HUES64 (cell line): ENCODE measurements at regions not wholly inside any gene's neighbourhood (a gene's known extent, or its start where the extent isn't known, plus 50 kb on each side); places are given as distances from the start of the nearest gene placed in this dataset.

Experiments
- H3K27ac ChIP-seq: 2 replicates; pipeline ENCODE4 v1.7.0; 2013; ENCODE audit warnings: low read depth, low read length, inconsistent platforms
- H3K27me3 ChIP-seq: 2 replicates; pipeline ENCODE4 v1.6.1; 2013; ENCODE audit warnings: mild to moderate bottlenecking, low read length; ENCODE audit not compliant: insufficient read depth
- H3K36me3 ChIP-seq: 2 replicates; pipeline ENCODE4 v1.6.1; 2013; ENCODE audit warnings: mild to moderate bottlenecking, low read length; ENCODE audit not compliant: insufficient read depth
- H3K4me1 ChIP-seq: 2 replicates; pipeline ENCODE4 v1.6.1; 2013; ENCODE audit warnings: mild to moderate bottlenecking, low read length, moderate library complexity; ENCODE audit not compliant: insufficient read depth
- H3K4me3 ChIP-seq: 2 replicates; pipeline ENCODE4 v1.5.1; 2013; ENCODE audit warnings: mild to moderate bottlenecking, low read length, moderate library complexity
- H3K9ac ChIP-seq: 2 replicates; pipeline ENCODE4 v1.6.1; 2013; ENCODE audit warnings: mild to moderate bottlenecking, low read depth, low read length
- H3K9me3 ChIP-seq: 2 replicates; pipeline ENCODE4 v1.6.1; 2013; ENCODE audit warnings: low read depth, low read length; ENCODE audit not compliant: insufficient read depth
- WGBS: fragments of 150-250, 120-280 bp; methylation state at CpG from one replicate; pipeline ENCODE4 v1.1.7; 2013; ENCODE audit warnings: missing lambda C conversion rate; 5-methylcytosine and 5-hydroxymethylcytosine counted together

DNA sequence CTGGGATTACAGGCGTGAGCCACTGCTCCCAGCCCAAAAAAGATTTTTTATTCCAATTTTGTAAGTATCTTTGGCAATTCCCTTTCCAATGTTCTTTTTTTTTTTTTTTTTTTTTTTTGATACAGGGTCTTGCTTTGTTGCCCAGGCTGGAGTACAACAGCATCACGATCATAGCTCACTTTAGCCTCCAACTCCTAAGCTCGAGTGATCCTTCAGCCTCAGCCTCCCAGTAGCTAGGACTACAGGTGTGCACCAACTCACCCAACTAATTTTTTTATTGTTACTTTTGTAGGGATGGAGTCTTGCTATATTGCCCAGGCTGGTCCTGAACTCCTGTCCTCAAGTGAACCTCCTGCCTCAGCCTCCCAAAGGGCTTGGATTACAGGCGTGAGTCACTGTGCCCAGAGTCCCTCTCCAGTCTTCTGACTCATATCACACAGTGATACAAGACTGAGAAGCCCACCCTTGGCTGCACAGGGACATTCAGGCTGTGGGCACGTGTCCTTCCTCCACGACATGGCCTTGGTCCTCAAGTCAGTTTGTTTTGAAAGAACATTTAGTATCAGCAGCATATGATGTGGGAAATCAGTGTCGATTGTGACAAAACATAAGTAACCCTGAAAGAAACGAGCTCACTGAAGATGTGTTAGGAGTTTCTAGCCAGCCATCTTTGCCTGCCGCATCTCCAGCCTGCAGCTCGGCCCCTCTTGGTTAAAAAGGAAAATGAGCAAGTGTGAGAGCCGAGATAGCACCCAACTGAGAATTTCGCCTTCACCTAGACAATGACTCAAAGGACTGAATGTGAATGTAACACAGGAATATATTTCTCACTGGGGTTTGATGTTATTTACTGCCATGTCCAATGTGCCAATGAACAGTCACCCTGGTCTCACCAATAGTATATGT lies 175.5 kb downstream of the MN1 start:
- no peak overlapping the region for H3K27ac ChIP-seq
- H3K4me3 ChIP-seq, result no peak overlapping the region
- WGBS, result 93% methylated on average over 12 of the region's 12 CpGs
- no peaks in the 10 kb centered on the region for H3K9me3 ChIP-seq
- no peaks in the 10 kb centered on the region for H3K36me3 ChIP-seq
- H3K27me3 ChIP-seq, result no peaks in the 10 kb centered on the region
- H3K4me1 ChIP-seq, result peaks cover 10% of the 10 kb centered on the region; the same call in 1 of the 2 replicates
- no peak overlapping the region for H3K9ac ChIP-seq

DNA sequence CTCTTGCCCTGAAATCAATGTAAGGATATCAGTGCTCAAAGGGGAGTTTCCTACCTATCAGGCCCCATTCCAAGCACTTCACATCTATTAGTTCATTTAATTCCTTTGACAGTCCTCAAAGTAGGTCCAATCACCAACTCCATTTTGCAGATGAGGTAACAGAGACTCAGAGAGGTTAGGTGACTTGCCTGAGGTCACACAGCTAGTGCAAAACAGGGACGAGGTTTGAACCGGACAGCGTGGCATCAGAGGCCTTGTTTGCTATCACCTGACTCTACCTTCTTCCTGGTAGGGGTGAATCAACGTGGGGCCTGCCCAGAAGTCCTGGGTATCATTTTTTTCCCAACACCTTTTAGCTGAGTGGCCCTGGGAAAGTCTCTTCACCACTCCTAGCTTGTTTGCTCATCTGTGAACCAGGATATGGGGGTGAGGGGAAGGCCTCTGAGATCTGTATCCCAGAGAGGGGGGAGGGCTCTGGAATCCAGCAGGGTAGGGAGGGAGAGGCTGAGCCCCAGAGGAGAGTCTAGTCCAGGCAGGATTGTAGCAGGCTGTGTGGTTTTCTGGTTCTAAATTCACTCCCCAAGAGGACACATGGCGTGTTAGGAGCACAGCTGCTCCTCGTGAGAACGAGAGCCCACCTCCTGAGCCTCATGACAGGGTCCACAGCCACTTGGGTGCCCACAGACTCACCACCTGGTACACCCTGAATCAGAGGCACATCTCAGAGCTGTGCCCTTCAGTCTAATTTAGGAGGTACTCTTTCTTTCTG lies 174.7 kb downstream of the MN1 start:
- H3K4me1 ChIP-seq, result peaks cover 14% of the 10 kb centered on the region; the same call in 1 of the 2 replicates
- no peaks in the 10 kb centered on the region for H3K9me3 ChIP-seq
- no peak overlapping the region for H3K9ac ChIP-seq
- H3K4me3 ChIP-seq, result no peak overlapping the region
- WGBS, result 89% methylated on average over 7 of the region's 7 CpGs
- no peaks in the 10 kb centered on the region for H3K27me3 ChIP-seq
- H3K27ac ChIP-seq, result no peak overlapping the region
- no peaks in the 10 kb centered on the region for H3K36me3 ChIP-seq

- H3K27ac ChIP-seq, result no peak overlapping the region
- no peaks in the 10 kb centered on the region for H3K36me3 ChIP-seq
- H3K27me3 ChIP-seq, result no peaks in the 10 kb centered on the region
- 89% methylated on average over 9 of the region's 9 CpGs for WGBS
- peaks cover 14% of the 10 kb centered on the region; the same call in 1 of the 2 replicates for H3K4me1 ChIP-seq
- no peak overlapping the region for H3K9ac ChIP-seq
- no peaks in the 10 kb centered on the region for H3K9me3 ChIP-seq
- no peak overlapping the region for H3K4me3 ChIP-seq
Measured at GRCh38 chr22:27627444-27627833, 174.1 kb downstream of the MN1 start.

DNA sequence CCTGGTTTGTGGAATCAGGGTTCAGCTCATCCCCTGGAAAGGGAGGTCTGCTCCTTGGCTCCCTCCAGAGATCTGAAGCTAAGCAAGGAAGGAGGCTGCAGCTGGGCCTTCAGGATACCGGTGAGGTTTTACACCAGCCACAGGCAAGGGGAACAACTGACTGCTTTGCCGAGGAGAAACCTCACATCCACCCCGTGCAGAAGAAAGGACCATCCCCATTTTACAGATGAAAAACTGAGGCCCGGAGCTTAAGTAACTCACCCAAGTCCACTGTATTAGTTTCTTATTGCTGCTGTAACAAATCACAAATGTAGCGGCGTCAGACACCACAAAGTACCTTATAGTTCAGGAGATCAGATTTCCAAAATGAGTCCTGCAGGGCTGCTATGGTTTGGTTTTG lies 173.7 kb downstream of the MN1 start:
- Histone ChIP-seq H3K4me1 (peaks cover 14% of the 10 kb centered on the region; the same call in 1 of the 2 replicates), H3K27me3 (no peaks in the 10 kb centered on the region), H3K9me3 (no peaks in the 10 kb centered on the region), H3K9ac (no peak overlapping the region), H3K36me3 (no peaks in the 10 kb centered on the region), H3K4me3 (no peak overlapping the region), H3K27ac (no peak overlapping the region)
- 77% methylated on average over 6 of the region's 6 CpGs for WGBS

- 88% methylated on average over 8 of the region's 8 CpGs for WGBS
- H3K36me3 ChIP-seq, result no peaks in the 10 kb centered on the region
- no peaks in the 10 kb centered on the region for H3K9me3 ChIP-seq
- no peak overlapping the region for H3K27ac ChIP-seq
- no peak overlapping the region for H3K9ac ChIP-seq
- no peaks in the 10 kb centered on the region for H3K27me3 ChIP-seq
- no peak overlapping the region for H3K4me3 ChIP-seq
- peaks cover 14% of the 10 kb centered on the region; the same call in 1 of the 2 replicates for H3K4me1 ChIP-seq
Measured at GRCh38 chr22:27628341-27628740, 173.2 kb downstream of the MN1 start.

- no peaks in the 10 kb centered on the region for H3K27me3 ChIP-seq
- H3K4me1 ChIP-seq, result peaks cover 14% of the 10 kb centered on the region; the same call in 1 of the 2 replicates
- H3K4me3 ChIP-seq, result no peak overlapping the region
- H3K9ac ChIP-seq, result no peak overlapping the region
- no peaks in the 10 kb centered on the region for H3K9me3 ChIP-seq
- 90% methylated on average over 9 of the region's 9 CpGs for WGBS
- no peak overlapping the region for H3K27ac ChIP-seq
- H3K36me3 ChIP-seq, result no peaks in the 10 kb centered on the region
Measured at GRCh38 chr22:27628891-27629631, 172.5 kb downstream of the MN1 start.

- Histone ChIP-seq H3K36me3 (no peaks in the 10 kb centered on the region), H3K27ac (peak overlapping the region; percentile 71; the same call in 1 of the 2 replicates), H3K4me3 (no peak overlapping the region), H3K4me1 (peaks cover 14% of the 10 kb centered on the region; the same call in 1 of the 2 replicates), H3K9ac (no peak overlapping the region), H3K9me3 (no peaks in the 10 kb centered on the region), H3K27me3 (no peaks in the 10 kb centered on the region)
- 43% methylated on average over 19 of the region's 19 CpGs for WGBS
Measured at GRCh38 chr22:27629908-27630673, 171.5 kb downstream of the MN1 start.

- no peaks in the 10 kb centered on the region for H3K27me3 ChIP-seq
- H3K27ac ChIP-seq, result peak overlapping the region; percentile 71; the same call in 1 of the 2 replicates
- H3K4me3 ChIP-seq, result 0 out of 2 replicates have a peak overlapping the region, but pooled peaks have one; percentile 4
- 23% methylated on average over 2 of the region's 5 CpGs for WGBS
- H3K4me1 ChIP-seq, result peaks cover 14% of the 10 kb centered on the region; the same call in 1 of the 2 replicates
- H3K9ac ChIP-seq, result no peak overlapping the region
- H3K36me3 ChIP-seq, result no peaks in the 10 kb centered on the region
- H3K9me3 ChIP-seq, result no peaks in the 10 kb centered on the region
Measured at GRCh38 chr22:27630754-27631153, 170.8 kb downstream of the MN1 start.

GRCh38 chr22:27631641-27632040 lies 169.9 kb downstream of the MN1 start:
- Histone ChIP-seq H3K4me3 (no peak overlapping the region), H3K4me1 (peaks cover 15% of the 10 kb centered on the region), H3K27ac (no peak overlapping the region), H3K36me3 (no peaks in the 10 kb centered on the region), H3K9me3 (no peaks in the 10 kb centered on the region), H3K27me3 (no peaks in the 10 kb centered on the region), H3K9ac (no peak overlapping the region)
- 93% methylated on average over 1 of the region's 1 CpG for WGBS
